NCI-H1105 treated with DMSO at 0.1 percent for 48 hours (cell line): ENCODE measurements at regions not wholly inside any gene's neighbourhood (a gene's known extent, or its start where the extent isn't known, plus 50 kb on each side); places are given as distances from the start of the nearest gene placed in this dataset.
"Not testable (repeated sequence)": the region's sequence is repeated elsewhere in the genome, so short reads cannot be mapped to it uniquely, and the experiment has no call there.

Experiments
- DNase-seq: peaks from one replicate; lab custom pipeline; 2025; lab: John Stamatoyannopoulos, UW

- DNase-seq = no peak
Observed at GRCh38 chr18:28512357-28512756, 335.4 kb upstream of the CDH2 start.

- DNase-seq = no peak
Observed at GRCh38 chr18:28511413-28511821, 334.5 kb upstream of the CDH2 start.

- no peak for DNase-seq
Observed at GRCh38 chr18:28510210-28510609, 333.3 kb upstream of the CDH2 start.

- DNase-seq = no peak
Observed at GRCh38 chr18:28504066-28504465, 327.1 kb upstream of the CDH2 start.

- DNase-seq = no peak
Observed at GRCh38 chr18:28494151-28494550, 317.2 kb upstream of the CDH2 start.

GRCh38 chr18:28485918-28486317 lies 309.0 kb upstream of the CDH2 start:
- DNase-seq = no peak

- DNase-seq = peak; percentile 46
Observed at GRCh38 chr18:28485210-28485801, 308.4 kb upstream of the CDH2 start.

GRCh38 chr18:28478531-28478930 lies 301.6 kb upstream of the CDH2 start:
- no peak for DNase-seq

GRCh38 chr18:28476302-28476701 lies 299.4 kb upstream of the CDH2 start:
- no peak for DNase-seq

GRCh38 chr18:28469946-28470345 lies 293.0 kb upstream of the CDH2 start:
- no peak for DNase-seq

- no peak for DNase-seq
Observed at GRCh38 chr18:28468901-28469300, 292.0 kb upstream of the CDH2 start.

- DNase-seq = no peak
Observed at GRCh38 chr18:28466204-28466603, 289.3 kb upstream of the CDH2 start.

- DNase-seq = no peak
Observed at GRCh38 chr18:28459587-28459986, 282.7 kb upstream of the CDH2 start.

- DNase-seq = no peak
Observed at GRCh38 chr18:28458751-28459150, 281.8 kb upstream of the CDH2 start.

GRCh38 chr18:28457784-28458183 lies 280.9 kb upstream of the CDH2 start:
- DNase-seq = no peak

GRCh38 chr18:28455971-28456370 lies 279.0 kb upstream of the CDH2 start:
- DNase-seq = no peak

- peak; percentile 15 for DNase-seq
Observed at GRCh38 chr18:28439870-28440269, 262.9 kb upstream of the CDH2 start.

- no peak for DNase-seq
Observed at GRCh38 chr18:28438381-28438780, 261.5 kb upstream of the CDH2 start.

GRCh38 chr18:28432339-28432738 lies 255.4 kb upstream of the CDH2 start:
- no peak for DNase-seq

- no peak for DNase-seq
Observed at GRCh38 chr18:28425886-28426285, 249.0 kb upstream of the CDH2 start.

GRCh38 chr18:28422577-28422976 lies 245.6 kb upstream of the CDH2 start:
- no peak for DNase-seq

- not testable (repeated sequence) for DNase-seq
Observed at GRCh38 chr18:28421950-28422349, 245.0 kb upstream of the CDH2 start.

- no peak for DNase-seq
Observed at GRCh38 chr18:28412521-28412920, 235.6 kb upstream of the CDH2 start.

- no peak for DNase-seq
Observed at GRCh38 chr18:28411806-28412205, 234.9 kb upstream of the CDH2 start.

- no peak for DNase-seq
Observed at GRCh38 chr18:28409811-28410210, 232.9 kb upstream of the CDH2 start.
